ENCODE measurements at regions not wholly inside any gene's neighbourhood (a gene's known extent, or its start where the extent isn't known, plus 50 kb on each side); places are given as distances from the start of the nearest gene placed in this dataset.

DNA sequence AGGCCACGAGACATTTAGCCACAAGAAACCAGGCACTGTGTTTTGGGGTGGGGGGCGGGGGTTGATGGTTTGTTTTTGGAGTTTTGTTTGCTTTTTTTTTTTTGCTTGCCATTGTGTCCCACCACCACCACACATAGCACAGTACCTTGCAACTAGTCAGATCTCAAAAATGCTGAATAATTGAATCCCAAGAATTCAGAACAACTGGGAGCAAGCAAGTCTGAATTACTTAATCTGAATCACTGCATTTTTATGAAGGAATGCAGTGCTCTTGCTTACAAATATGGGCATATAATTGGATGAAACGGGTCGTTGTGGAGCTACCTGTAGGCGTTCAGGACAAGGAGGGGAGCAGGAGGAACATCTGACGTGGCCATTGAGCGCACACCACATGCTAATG lies 151.5 kb upstream of the CDYL start:
- no peak overlapping the region for H3K4me3 Mint-ChIP-seq
- no peak for DNase-seq
- H3K9me3 Mint-ChIP-seq = peaks cover 12% of the 10 kb centered on the region
- H3K27ac Mint-ChIP-seq = no peak overlapping the region
- H3K36me3 Mint-ChIP-seq (ENCODE audit: low read depth) = peaks cover 10% of the 10 kb centered on the region
- H3K27me3 Mint-ChIP-seq (ENCODE audit: insufficient read depth) = no peaks in the 10 kb centered on the region; the same call in 1 of the 2 replicates
- no peaks in the 10 kb centered on the region for H3K4me1 Mint-ChIP-seq (ENCODE audit: low read depth)
- TF ChIP-seq CTCF (IDR thresholded peaks at IDR 0.05) = no peak

- Mint-ChIP-seq H3K27me3 (ENCODE audit: insufficient read depth) (no peaks in the 10 kb centered on the region; the same call in 1 of the 2 replicates), H3K36me3 (ENCODE audit: low read depth) (no peaks in the 10 kb centered on the region), H3K9me3 (no peaks in the 10 kb centered on the region), H3K4me3 (no peak overlapping the region), H3K4me1 (ENCODE audit: low read depth) (no peaks in the 10 kb centered on the region), H3K27ac (no peak overlapping the region)
- TF ChIP-seq CTCF (IDR thresholded peaks at IDR 0.05) = no peak
- DNase-seq = no peak
Measured at GRCh38 chr6:4620284-4621151, 155.7 kb upstream of the CDYL start.

DNA sequence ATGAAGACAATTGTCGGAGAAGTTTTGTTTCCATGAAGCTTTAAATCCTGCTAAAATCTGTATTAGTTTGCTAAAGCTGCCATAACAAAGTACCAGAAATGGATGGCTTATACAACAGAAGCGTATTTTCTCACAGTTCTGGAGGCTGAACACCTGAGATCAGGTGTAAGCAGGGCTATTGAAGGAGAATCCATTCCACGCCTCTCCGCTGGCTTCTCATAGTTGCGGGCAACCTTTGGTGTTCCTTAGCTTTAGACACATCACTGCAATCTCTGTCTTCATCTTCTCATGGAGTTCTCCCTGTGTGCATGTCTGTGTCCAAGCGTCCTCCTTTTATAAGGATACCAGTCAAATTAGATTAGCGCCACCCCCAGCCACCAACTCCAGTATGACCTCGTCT lies 159.9 kb upstream of the CDYL start:
- Mint-ChIP-seq H3K4me3 (no peak overlapping the region), H3K36me3 (ENCODE audit: low read depth) (peaks cover 5% of the 10 kb centered on the region), H3K27me3 (ENCODE audit: insufficient read depth) (peaks cover 2% of the 10 kb centered on the region), H3K9me3 (no peaks in the 10 kb centered on the region), H3K27ac (no peak overlapping the region), H3K4me1 (ENCODE audit: low read depth) (peaks cover 21% of the 10 kb centered on the region)
- DNase-seq = no peak
- TF ChIP-seq CTCF (IDR thresholded peaks at IDR 0.05) = no peak

DNA sequence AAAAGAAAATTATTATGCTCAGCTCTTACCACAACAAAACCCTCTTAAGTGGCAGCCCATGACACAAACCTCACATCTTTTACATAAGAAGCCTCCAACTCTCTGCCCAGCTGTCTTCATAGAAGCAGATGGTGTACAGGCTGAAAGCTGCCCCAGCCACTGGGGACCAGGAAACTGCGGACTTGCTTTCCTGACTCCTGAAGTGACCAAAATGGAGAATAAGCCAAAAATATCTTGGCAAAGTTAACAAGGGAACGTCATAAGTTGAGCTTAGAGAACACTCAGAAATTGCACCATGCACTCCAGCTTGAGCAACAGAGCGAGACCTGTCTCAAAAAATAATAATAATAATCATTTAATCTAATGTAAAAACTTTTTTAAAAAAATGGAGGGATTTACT lies 160.3 kb upstream of the CDYL start:
- peaks cover 2% of the 10 kb centered on the region for H3K27me3 Mint-ChIP-seq (ENCODE audit: insufficient read depth)
- no peak for TF ChIP-seq CTCF (IDR thresholded peaks at IDR 0.05)
- no peaks in the 10 kb centered on the region for H3K9me3 Mint-ChIP-seq
- H3K4me1 Mint-ChIP-seq (ENCODE audit: low read depth) = peaks cover 26% of the 10 kb centered on the region
- no peak overlapping the region for H3K27ac Mint-ChIP-seq
- H3K4me3 Mint-ChIP-seq = no peak overlapping the region
- DNase-seq = no peak
- peaks cover 5% of the 10 kb centered on the region for H3K36me3 Mint-ChIP-seq (ENCODE audit: low read depth)

DNA sequence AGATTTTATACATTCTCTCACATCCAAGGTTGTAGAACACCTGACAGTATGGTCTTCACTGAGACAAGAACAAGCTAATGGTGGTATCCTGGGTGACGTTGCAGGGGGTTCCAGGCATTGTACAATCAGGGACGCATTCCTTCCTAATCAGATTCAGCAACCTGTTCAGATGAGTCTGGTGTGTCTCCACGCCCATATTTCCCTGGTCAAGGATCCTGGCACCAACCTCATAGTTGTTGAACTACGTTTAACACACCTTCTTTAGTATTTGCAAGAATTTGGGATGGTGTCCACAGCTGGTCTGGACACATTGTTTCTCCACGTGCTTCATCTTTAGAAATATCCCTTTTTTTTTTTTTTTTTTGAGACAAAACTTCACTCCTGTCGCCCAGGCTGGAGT lies 161.0 kb upstream of the CDYL start:
- Mint-ChIP-seq H3K4me1 (ENCODE audit: low read depth) (peaks cover 32% of the 10 kb centered on the region), H3K27ac (no peak overlapping the region), H3K36me3 (ENCODE audit: low read depth) (peaks cover 5% of the 10 kb centered on the region), H3K4me3 (no peak overlapping the region), H3K27me3 (ENCODE audit: insufficient read depth) (peaks cover 2% of the 10 kb centered on the region; the same call in 1 of the 2 replicates), H3K9me3 (no peaks in the 10 kb centered on the region)
- no peak for DNase-seq
- no peak for TF ChIP-seq CTCF (IDR thresholded peaks at IDR 0.05)
